SKM-1 (cell line): ENCODE measurements at regions not wholly inside any gene's neighbourhood (a gene's known extent, or its start where the extent isn't known, plus 50 kb on each side); places are given as distances from the start of the nearest gene placed in this dataset.

ENCODE experiments used
- DNase-seq: peaks from one replicate; lab custom pipeline; 2025; ENCODE audit not compliant: unreplicated experiment; lab: John Stamatoyannopoulos, UW

DNA sequence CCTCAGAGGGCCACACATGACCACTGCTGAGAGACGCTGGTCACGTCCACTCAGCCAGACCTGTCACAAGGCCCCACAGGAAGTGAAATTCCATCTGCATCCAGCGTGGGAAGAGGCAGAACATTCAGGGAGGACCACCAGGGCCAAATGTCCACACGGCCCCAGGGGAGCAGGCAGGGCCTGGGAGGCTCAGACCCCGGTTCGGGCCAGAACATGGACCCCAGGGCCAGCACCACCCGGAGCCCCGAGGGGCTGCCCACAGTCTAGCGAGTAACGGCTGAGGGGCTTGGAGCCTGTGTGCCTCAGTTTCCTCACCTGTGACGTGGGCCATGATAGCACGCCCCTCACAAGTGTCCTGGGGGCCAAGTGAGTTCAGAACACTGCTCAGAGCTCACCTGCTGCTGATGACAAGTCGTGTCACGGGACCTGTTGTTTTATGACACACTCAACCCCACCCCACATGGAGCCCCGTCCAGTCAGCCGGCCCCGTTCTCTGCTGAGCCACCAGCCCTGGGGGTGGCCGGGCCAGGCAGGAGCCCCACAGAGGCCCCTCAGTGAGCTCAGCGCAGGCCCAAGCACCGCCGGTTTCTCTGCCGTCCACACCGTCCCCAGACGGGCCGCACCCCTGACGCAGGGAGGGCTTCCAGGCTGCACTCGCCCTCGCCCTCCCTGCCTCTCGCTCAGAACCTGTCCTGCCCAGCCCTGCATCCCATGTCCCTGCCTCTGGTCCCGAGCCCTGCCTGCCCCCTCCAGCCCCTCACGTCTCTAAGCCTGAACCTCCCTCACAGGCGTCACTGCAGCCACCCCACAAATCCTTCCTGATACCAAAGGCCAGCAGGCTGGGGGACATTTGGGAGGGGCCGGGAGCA lies 79.5 kb upstream of the GALNT9 start:
- no peak for DNase-seq

DNA sequence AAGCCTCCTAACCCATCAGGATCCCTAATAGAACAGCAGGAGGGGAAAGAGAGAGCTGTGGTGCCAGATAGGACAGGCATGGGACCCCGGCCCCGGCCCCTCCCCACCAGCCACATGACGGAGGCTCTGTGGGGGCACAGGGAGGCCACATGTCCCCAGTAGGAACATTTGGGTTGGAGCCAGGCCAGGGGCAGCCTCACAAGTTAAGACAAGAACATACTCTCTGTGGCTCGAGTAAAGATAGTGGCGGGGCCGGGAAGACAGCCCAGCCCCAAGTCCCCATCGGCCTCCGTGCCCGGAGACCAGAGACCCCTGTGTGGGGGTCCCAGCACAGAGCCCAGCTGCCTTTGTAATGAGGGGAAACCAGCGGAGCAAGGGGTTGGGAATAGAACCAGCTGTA lies 78.6 kb upstream of the GALNT9 start:
- DNase-seq: no peak

DNA sequence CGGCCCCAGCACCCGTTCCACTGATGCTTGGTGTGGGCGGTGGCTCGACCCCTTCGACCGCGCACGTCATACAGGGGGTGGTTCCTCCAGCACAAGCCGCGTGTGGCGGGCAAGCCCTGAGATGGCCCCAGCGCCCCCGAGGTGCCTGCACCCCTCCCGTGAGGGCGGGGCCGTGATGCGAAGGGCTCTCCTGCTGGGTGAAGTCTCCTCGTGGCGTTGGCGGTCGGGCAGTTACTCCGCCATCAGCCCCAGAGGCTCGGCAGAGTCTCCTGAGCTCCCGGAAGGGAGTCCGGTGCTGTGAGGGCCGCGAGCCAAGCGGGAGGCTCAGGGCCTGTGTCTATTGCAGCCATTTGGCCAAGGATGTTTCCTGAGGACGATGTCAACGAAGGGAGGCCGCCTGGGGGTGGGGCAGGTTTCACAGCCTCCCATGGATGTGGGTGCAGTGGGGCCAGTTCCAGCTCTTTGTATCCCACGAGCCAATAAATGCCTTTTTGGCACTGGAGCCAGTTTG lies 78.1 kb upstream of the GALNT9 start:
- DNase-seq: no peak

DNA sequence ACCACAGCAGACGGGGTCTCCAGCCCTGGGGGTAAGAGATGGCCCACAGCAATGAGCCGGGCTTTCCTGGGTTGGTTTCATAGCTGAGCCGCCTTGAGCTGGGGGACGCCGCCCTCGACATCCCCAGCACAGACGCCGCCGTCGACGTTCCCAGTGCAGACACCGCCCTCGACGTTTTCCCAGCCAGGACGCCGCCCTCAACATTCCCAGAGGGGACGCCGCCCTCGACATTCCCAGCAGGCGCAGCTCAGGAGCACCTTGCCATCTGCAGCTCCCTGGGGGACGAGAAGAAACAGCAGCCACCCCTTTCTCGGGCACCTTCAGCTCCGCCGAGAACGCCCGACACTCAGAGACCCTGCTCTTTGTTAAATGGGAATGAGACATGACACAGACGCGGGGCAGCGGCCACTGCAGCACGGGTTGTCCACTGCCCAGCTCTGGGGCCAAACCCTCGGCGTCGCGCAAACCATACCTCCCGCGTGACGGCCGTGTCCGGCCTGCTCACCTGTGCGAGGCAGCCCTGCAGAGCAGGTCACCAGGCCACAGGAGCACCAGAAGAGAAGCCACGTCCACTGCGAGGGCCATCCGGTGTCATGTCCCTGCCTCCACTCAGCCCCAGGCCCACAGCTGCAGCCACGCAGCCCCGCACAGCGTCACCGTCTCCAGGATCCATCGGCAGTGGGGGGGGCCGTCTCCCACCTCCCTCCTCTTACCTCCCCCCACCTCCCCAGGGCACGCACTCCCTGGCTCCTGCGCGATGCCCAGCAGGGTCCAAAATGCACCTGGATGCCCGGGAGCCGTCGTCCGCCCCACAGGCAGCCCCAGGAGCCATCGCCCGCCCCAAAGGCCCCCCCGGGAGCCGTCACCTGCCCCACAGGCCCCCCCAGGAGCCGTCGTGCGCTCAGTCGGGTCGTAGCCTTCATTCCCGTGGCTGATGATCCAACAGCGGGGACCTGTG lies 77.4 kb upstream of the GALNT9 start:
- no peak for DNase-seq

DNA sequence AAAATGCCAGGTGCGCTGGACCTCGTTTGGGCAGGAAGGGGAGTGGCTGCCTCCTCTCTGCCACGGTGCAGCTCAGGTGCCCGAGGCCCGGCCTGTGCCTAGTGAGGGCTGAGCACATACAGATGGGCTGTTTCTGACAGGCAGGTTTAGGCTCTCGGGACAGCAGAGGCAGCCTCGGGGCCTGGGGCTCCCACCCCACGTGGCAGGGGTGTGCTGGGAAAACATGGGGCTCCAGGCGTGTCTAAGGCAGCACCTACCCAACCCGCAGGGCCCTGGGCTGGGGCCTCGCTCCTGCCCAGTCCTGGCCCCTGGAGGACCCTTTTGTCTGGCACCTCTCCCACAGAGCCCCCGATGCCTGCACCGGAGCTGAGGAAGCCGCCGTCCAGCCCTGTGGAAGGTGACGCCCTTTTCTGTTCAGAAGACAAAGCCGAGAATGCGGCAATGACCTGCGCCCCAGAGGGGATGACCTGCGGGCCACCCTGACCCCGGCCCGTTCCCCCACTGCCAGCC lies 76.4 kb upstream of the GALNT9 start:
- no peak for DNase-seq

DNA sequence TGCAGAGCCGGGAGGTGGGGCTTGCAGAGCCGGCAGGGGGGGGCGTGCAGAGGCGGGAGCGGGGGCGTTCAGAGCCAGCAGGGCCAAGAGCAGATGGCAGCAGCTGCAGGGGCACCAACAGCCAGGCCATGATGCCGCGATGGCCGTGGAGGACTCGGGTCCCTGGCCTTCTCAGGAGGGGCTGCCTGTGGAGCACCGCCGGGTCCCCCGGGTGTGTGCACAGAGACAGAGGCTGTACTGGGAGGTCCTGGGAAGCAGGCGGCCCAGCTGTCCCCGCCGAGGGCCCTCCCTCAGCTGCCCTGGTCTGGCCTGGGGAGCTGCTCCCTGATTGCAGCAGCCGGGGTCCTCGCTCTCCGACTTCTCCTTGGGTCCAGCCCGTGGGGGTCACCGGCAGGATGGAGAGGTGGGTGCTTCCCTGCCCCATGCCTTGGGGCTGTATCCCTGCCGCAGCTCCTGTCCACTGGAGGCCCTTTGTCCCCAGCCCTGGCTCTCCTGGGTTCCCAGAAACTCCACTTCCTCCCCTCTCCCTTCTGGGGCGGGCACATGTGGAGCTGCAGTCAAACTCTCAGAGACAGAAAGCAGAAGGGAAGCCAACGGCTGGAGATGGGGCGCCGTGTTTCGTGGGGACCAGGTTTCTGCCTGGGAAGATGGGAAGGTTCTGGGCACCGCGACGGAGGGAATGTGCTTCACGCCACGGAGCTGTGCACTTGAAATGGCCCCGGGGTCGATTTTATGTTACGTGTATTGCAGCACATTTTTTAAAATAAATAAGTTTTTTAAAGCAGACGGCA lies 75.8 kb upstream of the GALNT9 start:
- DNase-seq: no peak

DNA sequence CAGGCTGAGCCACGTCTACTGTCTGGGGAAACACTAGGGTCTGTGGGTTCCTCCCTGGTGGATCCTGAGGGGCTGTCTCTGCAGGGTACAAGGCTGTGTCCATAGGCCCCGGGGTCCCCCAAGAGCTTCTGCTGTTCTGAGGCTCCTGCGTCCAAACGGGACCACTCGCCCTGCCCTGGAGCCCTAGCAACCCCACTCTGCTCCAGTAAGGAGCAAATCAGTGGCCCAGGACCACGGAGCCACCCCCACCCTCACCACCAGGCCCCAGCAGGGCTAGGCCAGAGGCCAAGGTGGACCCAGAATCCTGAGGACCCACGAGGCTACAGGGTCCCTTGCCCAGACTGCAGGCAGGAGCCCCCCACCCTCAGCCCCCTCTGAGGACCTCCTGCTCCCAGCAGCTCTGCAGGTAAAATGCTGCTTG lies 75.1 kb upstream of the GALNT9 start:
- no peak for DNase-seq

DNA sequence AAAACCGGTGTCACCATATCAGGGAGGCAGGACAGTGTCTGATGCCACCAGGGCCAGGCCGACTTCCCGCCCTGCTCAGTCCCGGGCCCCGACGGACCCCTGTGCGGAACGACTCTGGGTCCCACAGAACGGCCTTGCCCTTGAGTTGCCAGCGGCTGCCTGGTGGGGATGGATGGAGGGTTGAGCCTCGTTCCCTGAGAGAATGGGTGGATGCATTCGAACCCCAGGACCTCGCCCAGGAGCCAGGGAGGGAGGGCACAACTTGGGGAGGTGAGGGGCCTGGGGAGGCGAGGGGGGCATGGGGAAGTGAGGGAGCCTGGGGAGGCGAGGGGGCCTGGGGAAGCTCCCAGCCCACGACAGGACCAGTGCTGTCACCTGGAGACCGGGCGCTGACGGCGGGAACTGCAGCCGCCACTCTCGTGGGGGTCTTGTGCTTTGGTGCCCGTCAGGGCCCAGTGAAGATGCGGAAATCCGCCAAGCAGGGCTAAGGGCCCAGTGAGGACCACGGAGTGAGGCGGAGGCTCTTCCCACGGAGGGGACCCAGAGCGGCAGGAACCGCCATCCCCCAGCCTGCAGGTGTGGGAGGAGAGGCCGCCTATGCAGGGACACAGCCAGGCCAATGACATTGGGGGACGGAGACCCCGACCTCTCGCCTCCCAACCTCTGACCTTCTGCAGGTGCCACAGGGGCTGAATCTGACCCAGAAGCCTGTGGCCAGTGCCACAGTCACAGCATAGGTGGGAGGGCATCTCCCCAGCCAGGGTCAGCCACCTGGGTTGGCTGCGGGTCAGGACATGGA lies 74.4 kb upstream of the GALNT9 start:
- DNase-seq: no peak

DNA sequence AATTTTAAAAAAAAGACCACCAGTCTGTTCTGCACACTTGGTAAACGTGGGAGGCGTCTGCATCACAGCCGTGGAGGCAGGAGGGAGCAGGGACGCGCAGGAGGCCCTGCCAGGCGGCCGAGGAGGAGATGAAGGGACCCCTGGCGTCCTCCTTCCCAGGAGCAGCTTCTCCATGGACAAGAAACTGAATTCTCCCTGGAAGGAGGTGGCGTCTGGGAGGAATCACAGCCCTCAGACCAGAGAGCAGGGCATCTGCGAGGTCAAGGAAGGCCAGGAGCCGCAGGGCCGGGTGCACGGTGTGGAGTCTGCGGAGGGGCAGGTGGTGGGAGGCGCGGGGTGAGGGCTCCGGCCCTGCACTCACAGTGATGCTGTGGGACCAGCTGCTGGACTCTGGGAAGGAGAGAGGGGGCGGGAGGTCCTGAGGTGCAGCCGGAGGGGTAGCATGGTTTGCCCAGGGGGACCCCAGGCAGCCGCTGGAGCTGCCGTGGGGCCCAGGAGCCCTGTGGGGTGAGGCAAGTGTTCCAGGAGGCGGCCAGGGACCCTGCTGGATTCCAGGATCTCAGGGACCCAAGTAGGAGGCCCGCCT lies 73.5 kb upstream of the GALNT9 start:
- no peak for DNase-seq

DNA sequence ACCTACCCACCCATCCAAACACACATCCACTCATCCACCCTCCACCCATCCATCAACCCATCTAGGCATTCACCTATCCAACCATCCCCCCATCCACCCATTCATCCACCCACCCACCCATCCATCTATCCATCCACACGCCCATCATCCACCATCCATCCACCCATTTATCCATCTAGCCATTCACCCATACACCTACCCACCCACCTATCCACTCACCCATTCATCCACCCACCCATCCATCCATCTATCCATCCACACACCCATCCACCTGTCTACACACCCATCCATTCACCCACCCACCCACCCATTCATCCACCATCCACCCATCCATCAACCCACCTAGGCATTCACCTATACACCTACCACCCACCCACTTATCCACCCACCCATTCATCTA lies 72.6 kb upstream of the GALNT9 start:
- DNase-seq: no peak

DNA sequence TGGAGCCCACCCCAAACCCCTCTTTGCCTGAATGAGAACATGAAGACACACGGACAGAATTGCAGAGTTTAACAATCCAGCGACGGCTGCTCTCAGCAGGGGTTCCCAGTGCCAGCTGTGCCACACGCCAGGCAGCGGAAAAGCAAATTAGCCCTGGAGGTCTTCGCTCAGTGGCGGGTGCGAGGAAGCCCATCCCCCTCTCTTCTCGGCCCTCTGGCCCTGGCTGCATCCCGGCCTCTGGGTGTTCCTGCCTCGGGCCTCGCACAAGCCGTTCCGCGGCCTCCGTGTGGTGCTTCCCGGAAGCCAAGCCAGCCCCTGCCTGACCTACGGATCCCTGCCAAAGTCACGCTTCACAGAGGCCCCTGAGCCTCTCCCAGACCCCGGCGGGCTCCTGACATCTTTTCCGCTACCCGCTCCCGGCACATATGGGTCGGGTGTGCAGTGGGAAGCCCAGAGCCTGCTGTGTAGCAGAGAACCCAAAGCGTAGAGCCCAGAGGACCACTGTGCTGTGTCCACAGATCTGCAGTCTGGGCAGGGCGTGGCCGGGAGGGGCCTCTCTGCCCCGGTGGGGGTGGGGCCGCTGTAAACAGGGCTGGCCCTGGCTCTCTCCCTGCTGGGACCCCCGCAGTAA lies 70.7 kb upstream of the GALNT9 start:
- DNase-seq: no peak

DNA sequence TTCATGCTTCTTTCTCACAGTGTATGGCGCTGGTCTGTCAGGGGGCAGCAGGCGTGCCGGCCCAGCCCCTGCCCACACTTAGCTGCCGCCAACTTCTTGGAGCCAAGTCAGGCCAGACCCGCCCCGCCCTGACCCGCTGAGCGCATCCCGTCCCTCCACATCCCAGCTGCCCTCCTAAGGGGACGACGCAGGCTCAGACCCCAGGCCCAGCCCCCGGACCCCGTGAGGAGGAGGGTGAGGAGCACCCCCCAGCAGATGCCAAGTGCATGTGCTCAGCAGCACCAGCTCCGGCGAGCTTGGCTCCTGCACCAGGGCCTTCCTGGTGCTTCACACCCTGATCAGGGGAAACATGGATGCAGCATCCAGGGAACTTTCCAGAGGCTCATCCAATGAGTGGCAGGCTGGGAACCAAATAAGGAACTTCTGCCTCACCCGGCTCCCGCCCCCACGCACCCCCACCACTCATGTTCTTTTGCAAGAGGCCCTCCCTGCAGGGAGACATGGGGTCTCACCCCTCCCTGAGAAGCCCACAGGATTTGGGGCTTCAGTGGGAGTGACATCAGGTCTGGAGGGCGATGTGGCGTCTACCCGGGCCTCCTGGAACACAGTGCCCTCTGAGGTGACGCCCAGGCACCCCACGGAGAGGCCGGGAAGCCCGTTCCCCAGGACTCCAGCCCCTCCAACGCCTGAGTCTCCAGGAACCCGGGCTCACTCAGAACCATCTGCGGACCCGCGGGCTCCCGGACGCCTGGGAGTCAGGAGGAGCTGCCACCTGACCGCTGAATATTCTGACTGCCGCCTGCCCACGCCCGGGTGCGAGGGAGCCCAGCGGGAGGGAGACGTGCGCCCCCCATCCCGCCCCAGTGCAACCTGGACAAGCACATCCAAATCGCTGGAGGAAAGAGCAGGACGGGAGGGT lies 70.0 kb upstream of the GALNT9 start:
- DNase-seq: no peak

DNA sequence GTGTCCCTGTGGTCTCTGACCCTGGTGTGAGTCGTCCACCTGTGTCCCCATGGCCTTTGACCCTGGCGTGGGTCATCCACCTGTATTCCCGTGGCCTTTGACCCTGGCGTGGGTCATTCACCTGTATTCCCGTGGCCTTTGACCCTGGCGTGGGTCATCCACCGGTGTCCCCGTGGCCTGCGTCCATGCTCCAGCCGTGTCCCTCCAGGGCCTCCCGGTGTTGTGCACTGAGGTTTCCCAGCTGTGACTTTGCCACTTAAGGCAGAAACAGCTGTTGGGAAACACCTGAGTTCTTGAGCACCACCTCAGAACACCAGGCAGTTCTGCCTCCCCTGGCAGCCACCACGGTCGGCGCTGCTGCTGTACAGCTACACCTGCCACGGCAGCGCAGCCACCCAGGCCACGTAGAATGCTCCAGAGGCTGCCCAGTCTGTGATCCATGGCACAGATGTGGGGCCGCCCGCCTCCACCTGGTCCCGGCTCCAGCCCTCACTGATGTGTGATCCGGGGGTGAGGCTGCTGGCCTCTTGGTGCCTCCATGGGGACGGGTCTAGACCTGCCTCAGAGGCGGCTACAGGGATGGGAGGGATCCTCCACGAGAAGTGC lies 69.1 kb upstream of the GALNT9 start:
- no peak for DNase-seq

DNA sequence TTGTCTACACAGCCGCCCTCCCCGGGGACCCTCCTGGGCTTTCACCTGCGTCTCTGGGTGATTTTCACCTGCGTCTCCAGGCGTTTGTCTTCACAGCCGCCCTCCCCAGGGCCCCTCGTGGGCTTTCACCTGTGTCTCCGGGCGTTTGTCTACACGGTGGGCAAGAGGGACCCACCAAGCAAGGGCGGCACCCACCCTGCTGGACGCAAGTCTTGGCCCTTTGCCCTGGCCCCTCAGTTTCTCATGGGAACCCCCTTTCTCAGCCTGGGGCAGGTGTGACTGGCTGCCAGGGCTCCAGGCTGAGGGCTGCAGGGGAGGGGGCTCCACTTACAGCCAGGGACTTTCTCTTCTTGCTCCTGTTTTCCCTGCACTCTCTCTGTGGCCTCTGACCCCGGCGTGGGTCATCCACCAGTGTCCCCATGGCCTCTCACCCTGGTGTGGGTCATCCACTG lies 68.6 kb upstream of the GALNT9 start:
- DNase-seq: no peak

DNA sequence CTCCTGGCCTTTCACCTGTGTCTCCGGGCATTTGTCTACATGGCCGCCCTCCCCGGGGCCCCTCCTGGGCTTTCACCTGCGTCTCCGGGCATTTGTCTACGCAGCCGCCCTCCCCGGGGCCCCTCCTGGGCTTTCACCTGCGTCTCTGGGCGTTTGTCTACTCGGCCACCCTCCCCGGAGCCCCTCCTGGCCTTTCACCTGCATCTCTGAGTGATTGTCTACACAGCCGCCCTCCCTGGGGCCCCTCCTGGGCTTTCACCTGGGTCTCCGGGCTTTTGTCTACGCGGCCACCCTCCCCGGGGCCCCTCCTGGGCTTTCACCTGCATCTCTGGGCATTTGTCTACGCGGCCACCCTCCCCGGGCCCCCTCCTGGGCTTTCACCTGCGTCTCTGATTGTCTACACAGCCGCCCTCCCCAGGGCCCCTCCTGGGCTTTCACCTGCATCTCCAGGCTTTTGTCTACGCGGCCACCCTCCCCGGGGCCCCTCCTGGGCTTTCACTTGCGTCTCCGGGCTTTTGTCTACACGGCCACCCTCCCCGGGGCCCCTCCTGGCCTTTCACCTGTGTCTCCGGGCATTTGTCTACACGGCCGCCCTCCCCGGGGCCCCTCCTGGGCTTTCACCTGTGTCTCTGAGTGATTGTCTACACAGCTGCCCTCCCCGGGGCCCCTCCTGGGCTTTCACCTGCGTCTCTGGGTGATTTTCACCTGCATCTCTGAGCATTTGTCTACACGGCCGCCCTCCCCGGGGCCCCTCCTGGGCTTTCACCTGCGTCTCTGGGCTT lies 68.0 kb upstream of the GALNT9 start:
- DNase-seq: no peak

DNA sequence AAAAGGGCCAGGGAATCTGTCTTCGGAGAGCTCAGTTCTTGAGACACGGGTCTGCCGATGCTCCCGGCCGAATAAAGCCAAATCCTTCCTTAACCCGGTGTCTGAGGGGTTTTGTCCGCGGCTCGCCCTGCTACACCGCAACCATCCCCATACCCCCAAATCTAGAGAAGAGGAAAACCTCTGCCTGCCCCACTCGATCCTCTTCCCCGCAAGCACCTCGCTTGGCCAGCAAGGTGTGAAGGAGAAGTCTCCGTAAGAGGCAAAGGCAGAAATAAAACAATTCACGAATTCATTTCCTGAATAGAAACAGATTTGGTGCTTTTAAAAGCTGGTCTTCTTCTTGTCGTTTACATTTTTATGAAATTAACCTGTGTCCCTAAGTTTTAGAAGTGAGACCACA lies 67.3 kb upstream of the GALNT9 start:
- DNase-seq: no peak

DNA sequence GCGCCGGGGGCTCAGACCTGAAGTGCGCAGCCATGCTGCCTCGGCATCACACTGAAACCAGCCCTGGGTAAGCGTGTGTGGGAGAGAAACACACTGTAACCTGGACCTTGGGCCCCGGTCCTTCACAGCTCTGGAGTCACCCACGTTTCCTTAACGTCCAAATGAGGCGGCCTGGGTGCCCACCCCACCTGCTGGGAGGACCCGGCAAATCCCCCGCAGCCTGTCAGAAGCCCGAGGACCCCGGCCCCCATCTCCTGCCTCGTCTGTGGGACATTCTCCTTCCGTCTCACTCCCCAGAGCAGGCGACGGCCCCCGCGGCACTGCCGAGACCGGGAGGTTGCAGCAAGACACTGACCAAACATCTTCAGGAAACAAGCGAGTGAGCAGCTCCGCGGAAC lies 66.5 kb upstream of the GALNT9 start:
- no peak for DNase-seq
